ENCODE measurements at regions not wholly inside any gene's neighbourhood (a gene's known extent, or its start where the extent isn't known, plus 50 kb on each side); places are given as distances from the start of the nearest gene placed in this dataset.

GRCh38 chr12:74431801-74432200, 105.8 kb upstream of the ATXN7L3B start:
- no peak for ATAC-seq
- intact Hi-C loops (cut with DNase I), result no loop called here
- 57% methylated on average over 1 of the region's 1 CpG for WGBS (ENCODE audit: insufficient coverage, low coverage, low lambda C conversion rate, missing lambda C conversion rate)

GRCh38 chr12:74440469-74440868, 97.2 kb upstream of the ATXN7L3B start:
- intact Hi-C loops (cut with DNase I), result no loop called here
- TF ChIP-seq CTCF (IDR thresholded peaks at IDR 0.05), result no peak
- DNase-seq (no peak), ATAC-seq (peak in 3 of 4 donors; percentile 43 to 65 (median 58))
- Histone ChIP-seq H3K4me1 (no peaks in the 10 kb centered on the region), H3K27ac (no peak overlapping the region), H3K9me3 (no peaks in the 10 kb centered on the region), H3K36me3 (no peaks in the 10 kb centered on the region), H3K4me3 (no peak overlapping the region), H3K27me3 (no peaks in the 10 kb centered on the region)

More at GRCh38 chr12:74431801-74432200, 105.8 kb upstream of the ATXN7L3B start:
- Histone ChIP-seq H3K4me1 (no peaks in the 10 kb centered on the region), H3K27ac (no peak overlapping the region), H3K36me3 (no peaks in the 10 kb centered on the region), H3K4me3 (no peak overlapping the region), H3K9me3 (no peaks in the 10 kb centered on the region), H3K27me3 (no peaks in the 10 kb centered on the region)
- TF ChIP-seq CTCF (IDR thresholded peaks at IDR 0.05), result no peak
- no peak for TF ChIP-seq POLR2A (IDR thresholded peaks at IDR 0.05)
- DNase-seq, result no peak

GRCh38 chr12:74441872-74442271, 95.8 kb upstream of the ATXN7L3B start:
- Histone ChIP-seq H3K27me3 (no peaks in the 10 kb centered on the region), H3K4me3 (no peak overlapping the region), H3K36me3 (no peaks in the 10 kb centered on the region), H3K4me1 (no peaks in the 10 kb centered on the region), H3K27ac (no peak overlapping the region), H3K9me3 (no peaks in the 10 kb centered on the region)
- DNase-seq, result no peak
- ATAC-seq, result no peak
- intact Hi-C loops (cut with DNase I), result no loop called here
- 46% methylated on average over 4 of the region's 4 CpGs for WGBS (ENCODE audit: insufficient coverage, low coverage, low lambda C conversion rate, missing lambda C conversion rate)
- no peak for TF ChIP-seq POLR2A (IDR thresholded peaks at IDR 0.05)
- no peak for TF ChIP-seq CTCF (IDR thresholded peaks at IDR 0.05)

GRCh38 chr12:74446466-74446865, 91.2 kb upstream of the ATXN7L3B start:
- no peak for ATAC-seq
- TF ChIP-seq CTCF (IDR thresholded peaks at IDR 0.05) (no peak), POLR2A (IDR thresholded peaks at IDR 0.05) (no peak)
- Histone ChIP-seq H3K4me3 (no peak overlapping the region), H3K27ac (no peak overlapping the region), H3K9me3 (no peaks in the 10 kb centered on the region), H3K27me3 (no peaks in the 10 kb centered on the region), H3K36me3 (no peaks in the 10 kb centered on the region), H3K4me1 (no peaks in the 10 kb centered on the region)
- WGBS (ENCODE audit: insufficient coverage, low coverage, low lambda C conversion rate, missing lambda C conversion rate), result 78% methylated on average over 1 of the region's 2 CpGs
- intact Hi-C loops (cut with DNase I), result no loop called here
- no peak for DNase-seq

GRCh38 chr12:74449872-74450271, 87.8 kb upstream of the ATXN7L3B start:
- DNase-seq, result no peak
- TF ChIP-seq CTCF (IDR thresholded peaks at IDR 0.05) (no peak), POLR2A (IDR thresholded peaks at IDR 0.05) (no peak)
- Histone ChIP-seq H3K9me3 (no peaks in the 10 kb centered on the region), H3K4me1 (no peaks in the 10 kb centered on the region), H3K27me3 (no peaks in the 10 kb centered on the region), H3K27ac (no peak overlapping the region), H3K36me3 (no peaks in the 10 kb centered on the region), H3K4me3 (no peak overlapping the region)
- ATAC-seq, result no peak
- 70% methylated on average over 2 of the region's 2 CpGs for WGBS (ENCODE audit: insufficient coverage, low coverage, low lambda C conversion rate, missing lambda C conversion rate)
- intact Hi-C loops (cut with DNase I), result no loop called here
